ENCODE measurements at regions not wholly inside any gene's neighbourhood (a gene's known extent, or its start where the extent isn't known, plus 50 kb on each side); places are given as distances from the start of the nearest gene placed in this dataset.
"Not testable (repeated sequence)": the region's sequence is repeated elsewhere in the genome, so short reads cannot be mapped to it uniquely, and the experiment has no call there.

DNA sequence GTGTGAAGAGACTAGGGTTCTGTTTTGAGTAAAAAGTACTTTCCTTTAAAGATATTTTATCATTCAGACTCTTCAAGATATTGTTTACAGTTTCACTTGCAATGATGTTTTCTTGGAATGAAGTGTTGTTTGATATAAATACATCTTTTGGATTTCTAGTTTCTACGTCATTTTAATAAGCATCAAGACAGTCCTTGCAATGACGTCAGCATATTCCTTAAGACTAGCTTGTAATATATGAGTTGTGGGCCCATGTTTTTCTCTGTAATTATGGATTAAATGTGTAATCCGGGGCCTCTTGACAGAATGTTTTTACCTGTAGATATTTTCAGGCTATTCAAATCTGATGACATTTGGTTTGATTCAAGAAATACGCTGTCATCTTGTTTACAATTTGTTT, 66.1 kb downstream of the RBMX2 start:
- DNase-seq: no peak

DNA sequence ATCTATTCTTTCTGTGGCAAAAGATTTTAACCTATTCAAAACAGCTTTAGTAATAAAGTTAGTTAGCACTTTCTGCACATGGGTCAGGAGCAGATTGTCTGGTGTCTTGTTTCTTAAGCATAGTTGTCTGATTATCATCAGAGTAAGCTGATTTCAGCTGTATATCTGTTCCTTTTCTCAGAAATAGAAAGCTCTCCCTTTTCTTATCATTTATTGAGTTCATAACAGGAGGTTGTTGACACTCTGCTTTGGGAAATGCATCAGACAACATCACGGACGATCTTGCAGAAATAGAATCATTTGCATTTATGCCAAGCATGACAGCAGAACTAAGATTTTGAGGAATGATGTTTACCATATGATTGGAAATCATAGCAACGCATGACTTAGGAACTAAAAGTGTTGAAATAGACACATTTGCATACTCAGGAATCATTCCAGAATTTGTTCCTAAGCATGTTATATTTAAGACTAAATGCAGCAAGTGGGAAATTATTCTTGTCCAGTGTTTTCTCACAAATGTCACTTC, 66.7 kb downstream of the RBMX2 start:
- no peak for DNase-seq

DNA sequence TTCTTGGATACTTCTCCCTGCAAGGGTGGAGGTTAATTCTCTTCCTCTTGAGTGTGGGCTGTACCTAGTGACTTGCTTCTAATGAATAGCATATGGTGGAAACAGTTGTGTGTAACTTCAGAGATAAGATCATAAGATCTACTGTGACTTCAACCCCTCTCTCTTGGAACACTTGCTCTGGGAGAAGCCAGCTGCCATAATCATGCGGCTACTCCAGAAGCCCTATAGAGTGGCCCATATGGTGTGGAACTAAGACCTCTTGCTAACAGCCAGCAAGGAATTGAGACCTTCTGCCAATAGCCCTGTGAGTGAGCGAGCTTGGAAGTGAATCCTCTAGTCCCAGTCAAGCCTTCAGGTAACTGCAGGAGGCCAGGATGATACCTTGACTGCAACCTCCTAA, 81.1 kb downstream of the RBMX2 start:
- no peak for DNase-seq

DNA sequence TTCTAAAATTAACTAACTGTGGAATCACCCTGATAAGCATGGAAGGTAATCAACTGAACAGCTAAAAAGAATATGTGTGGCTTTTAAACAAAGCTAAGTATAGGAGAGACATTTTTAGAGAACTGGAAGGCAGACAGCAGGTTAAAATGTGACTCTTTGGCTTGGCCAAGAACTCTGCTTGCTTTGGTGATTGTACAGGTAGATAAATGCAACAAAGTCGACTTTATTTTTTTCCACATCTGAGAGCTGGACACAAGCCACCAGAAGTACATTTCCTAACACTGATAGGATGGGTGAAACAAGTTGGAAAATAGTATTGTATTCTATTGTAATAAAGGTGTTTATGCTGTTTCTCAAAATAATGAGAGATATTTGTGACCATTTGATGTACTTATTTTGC, 84.1 kb downstream of the RBMX2 start:
- no peak for DNase-seq

DNA sequence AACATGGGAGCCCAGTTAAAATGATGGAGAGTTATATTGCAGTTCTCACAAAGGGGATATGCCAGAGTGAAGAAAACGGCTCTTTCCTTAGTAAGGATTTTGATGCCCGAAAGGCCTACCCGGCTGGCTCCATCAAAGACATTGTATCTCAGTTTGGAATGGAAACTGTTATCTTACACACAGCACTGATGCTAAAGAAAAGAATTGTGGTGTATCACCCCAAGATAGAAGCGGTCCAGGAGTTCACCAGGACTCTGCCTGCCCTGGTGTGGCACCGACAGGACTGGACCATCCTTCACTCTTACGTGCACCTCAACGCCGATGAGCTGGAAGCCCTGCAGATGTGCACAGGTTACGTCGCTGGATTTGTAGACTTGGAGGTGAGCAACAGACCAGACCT, 93.7 kb downstream of the RBMX2 start:
- DNase-seq: not testable (repeated sequence)

DNA sequence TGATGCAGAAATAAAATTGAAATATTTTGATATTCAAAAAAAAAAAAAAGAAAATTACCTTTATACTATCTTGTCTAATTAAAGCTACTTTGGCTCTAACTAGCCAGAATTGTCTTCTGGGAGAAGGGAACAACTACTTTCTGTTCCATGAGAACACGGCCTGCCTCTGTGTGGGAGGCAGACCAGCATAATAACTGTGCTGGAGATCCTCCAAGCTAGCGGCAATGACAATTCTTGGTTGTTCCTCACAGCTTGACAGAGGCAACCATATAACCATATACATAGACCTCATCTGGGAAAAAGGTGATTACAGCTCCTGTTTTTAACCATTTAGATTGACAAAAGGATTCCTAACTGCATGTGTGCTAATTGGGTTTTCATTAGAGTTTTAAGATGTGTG, 95.7 kb downstream of the RBMX2 start:
- DNase-seq: no peak

DNA sequence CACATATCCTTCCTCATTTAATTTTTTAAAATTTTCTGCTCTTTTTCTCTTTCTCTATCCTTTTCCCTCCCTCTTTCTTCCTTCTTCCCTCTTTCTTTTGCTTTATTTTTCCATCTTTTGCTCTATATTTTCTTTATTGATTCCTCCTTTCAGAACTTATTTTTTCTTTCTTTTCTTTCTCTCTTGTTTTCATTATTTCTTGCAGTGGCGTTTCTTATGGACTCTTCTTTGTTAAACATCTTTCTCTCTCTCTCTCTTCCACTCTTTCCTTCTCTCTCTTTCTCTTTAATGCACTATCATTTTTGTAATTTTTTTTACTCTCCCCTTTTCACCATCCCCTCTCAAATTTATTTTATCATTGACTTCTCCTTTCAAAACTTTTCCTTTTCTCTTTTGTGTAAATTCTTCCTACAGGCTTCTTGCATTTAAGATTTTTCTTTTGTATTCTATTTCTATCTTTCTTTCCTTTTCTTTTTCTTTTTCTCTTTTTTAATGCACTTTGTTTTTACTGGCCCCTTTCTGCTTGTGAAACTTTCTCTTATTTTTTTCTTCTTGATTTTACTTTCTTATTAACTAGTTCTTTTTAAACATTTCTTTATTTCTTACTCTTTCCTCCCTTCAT, 97.0 kb downstream of the RBMX2 start:
- no peak for DNase-seq

DNA sequence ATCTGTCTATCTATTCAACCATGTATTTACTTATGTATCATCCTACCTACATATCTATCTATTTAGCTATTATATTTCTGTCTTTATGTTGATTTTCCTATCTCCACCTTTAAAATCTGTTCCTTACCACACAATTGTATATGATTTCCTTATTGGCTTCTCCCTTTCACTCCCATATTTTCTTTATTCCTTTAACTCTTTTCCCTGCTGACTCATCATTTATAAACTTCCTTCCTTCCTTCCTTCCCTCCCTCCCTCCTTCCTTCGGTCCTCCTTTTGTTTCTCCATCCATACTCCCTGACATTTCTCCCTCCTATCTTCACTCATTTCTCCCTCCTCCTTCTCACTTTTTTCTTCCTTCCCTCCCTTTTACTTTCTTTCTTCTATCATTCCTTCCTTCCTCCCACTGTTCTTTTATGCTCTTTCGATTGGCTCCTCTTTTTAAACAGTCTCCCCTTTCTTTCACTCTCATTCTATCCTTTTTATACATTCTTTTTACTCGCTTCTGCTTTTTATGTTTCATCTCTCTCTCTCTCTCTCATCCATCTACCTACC, 100.3 kb downstream of the RBMX2 start:
- DNase-seq: no peak

DNA sequence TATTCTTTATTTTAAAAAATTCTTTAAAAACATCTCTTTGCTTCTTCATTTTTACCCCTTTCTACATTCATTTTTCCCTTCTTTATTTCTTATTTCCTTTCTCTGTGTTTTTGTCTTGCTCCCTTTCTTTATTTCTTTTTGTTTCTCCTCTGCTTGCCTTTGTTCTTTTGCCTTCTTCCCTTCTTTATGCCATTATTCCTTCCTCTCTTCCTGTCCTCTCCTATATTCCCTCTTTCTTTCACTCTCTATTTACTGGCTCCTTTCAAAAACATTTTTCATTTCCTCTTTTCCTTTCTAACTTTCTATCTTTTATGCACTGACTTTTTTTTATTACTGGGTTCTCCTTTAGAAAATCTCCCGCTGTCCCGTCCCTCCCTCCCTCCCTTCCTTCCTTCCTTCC, 102.2 kb downstream of the RBMX2 start:
- DNase-seq: no peak

DNA sequence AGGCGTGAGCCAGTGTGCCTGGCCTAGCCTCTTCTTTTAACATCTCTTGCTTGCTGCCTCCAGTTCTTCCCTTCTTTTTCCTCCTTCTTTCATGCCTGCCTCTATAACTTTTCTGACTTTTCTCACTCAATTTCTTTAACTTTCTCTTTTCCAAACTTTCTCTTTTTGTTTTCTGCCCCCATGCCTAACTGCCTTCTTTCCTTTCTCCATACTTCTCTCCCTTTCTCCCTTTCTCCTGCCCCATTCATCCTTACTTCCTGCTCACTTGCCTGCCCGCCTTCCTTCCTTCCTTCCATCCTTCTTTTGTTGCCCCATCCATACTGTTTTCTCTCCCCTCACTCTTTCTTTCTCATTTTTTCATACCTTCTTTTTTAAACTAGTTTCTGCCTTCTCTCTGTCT, 105.2 kb downstream of the RBMX2 start:
- no peak for DNase-seq

DNA sequence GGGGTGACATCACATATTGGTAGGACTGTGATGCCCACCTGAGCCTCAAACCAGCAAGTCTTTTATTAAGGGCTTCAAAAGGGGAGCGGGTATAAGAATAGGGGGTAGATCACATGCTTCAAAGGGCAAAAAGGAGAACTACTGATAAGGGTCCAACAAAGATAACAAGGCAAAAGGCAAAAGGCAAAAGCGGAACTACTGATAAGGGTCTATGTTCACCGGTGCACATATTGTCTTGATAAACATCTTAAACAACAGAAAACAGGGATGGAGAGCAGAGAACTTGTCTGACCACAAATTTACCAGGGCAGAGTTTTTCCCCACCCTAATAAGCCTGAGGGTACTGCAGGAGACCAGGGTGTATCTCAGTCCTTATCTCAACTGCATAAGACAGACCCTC, 110.7 kb downstream of the RBMX2 start:
- not testable (repeated sequence) for DNase-seq

DNA sequence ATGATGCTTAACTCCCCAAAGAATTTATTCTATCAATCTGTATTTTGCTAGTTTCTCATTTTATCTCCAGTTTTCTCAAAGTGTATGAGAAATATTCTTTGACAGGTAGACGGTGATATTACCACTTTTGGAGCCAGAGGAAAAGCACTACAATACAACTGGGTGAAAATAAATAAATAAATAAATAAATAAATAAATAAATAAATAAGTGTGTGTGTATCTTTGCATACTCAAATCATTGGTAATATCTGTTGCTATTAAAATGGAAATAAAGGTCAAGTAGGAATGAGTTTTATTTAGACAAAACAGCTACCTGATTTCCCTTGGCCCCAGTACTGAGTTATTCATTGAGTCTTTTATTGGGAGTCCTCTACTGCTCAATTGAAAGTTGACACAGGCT, 114.3 kb downstream of the RBMX2 start:
- DNase-seq: no peak

DNA sequence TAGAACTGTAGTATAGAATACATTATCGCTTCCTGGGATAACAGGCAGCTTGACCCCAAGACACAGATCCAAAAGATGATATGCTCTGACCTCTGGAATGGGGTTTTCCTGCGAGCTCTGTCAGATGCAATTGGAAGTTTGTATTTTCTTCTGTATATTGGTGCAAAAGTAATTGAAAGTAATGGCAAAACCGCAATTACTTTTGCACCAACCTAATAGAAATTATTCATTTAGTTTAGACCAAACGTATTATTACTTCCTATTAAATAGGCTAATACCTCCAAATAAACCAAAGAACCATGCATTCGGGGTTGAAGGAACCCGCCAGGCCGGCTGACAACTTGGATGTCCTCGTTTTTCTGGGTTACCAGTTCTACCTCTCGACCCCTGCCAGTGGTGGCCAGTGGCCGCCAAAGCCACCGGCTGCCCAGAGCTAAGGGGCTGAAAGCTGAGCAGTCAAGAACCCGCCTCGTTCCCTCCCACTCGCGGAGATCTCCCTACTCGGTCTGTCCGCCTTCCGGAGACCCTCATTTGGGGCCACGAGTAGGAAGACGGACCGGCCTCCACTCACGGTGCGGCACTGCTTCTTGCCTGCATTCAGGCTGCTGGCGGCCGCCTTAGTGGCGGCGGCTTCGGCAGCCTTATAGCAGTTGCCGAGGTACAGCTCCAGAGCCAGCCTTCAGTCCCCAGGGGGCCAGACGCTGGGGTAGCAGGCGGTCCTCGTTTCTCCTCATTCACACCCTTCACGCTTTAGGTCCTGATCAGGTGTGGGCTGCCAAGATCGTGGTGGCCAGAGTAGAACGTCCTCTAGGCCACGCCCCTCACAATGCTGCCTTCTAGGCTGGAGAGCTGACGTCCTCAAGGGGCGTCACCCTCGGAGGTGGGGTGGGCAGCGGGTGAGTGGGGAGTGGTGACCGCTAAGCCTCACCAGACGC, 121.9 kb downstream of the RBMX2 start:
- DNase-seq: peak in 1 of 2 experiments; percentile 11

DNA sequence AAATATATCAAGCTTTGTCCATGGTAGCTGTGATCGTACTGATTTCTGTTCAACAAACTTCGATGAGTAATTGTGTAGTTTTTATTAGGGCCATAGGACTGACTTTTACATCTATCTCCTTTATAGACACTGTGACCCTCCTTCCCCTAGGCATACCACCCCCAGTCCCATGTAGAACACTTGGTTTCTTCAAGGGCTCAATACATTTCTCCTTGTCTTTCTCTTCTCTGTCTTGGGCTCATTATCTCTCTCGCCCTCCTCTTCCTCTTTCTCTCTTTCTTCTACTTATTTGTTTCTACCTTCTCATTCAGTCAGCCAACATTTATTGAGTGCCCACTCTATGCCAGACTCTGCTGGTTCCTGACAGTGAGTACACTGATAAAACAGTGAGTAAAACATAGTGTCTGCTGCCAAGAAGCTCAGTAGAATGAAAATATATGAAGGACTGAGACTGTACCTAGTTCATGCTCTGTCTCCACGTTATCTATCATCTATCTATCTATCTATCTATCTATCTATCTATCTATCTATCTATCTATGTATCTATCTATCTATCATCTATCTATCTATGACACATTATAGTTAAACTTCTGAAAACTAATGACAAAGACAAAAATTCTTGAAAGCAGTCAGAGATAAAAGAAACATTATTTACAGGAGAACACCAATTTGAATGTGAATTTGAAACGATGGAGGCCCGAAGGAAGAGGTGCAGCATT, 122.8 kb downstream of the RBMX2 start:
- no peak for DNase-seq

DNA sequence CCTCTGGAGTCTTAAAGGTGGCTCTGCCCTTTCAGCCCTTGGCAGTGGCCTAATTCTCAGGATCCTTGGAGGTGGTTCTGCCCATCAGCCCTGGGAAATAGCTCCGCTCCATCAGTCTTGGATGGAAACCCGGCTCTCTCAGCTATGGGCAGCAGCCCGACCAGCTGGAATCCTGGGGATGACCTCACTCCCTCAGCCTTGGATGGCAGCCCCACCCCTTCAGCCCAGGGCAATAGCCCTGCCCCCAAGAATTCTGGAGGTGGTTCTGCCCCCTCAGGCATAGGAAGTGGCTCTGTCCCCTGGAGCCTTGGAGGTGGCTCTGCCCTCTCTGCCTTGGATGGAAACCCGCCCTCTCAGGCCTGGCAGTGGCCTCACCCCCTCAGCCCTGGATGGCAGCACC, 127.7 kb downstream of the RBMX2 start:
- DNase-seq: no peak

DNA sequence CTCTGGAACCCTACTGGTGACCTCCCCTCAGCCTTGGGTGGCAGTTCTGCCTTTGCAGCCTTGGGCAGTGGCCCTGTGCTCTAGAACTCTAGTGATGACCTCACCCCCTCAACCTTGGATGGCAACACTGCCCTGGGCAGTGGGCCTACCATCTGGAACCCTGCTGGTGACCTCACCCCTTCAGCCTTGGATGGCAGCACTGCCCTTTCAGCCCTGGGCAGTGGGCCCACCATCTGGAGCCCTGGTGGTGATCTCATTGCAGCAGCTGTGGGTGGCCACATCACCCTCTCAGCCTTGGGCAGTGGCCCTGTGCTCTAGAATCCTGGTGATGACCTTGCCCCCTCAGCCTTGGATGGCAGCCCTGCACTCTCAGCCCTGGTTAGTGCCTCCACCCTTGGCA, 129.3 kb downstream of the RBMX2 start:
- no peak for DNase-seq

DNA sequence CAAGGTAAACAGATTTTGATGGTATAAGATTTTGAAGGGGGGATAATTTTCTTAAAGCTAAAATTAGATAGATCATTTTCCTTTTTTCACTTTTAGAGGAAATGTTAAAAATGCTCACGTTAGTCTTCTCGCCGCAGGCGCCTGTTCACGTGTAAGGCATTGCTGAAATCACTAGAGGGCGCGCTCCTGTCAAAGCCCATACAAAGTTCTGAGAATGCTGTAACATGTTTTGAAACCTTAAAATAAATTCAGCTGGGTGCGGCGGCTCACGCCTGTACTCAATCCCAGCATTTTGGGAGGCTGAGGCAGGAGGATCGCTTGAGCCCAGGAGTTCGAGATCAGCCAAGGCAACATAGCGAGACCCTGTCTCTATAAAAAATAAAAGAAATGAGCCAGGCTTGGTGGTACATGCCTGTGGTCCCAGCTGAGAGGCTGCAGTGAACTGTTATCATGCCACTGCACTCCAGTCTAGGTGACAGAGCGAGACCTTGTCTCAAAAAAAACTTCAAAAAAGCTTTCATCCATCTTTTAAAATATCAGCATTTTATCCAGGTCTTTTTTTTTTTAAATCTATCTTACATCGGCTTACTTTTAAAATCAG, 138.0 kb downstream of the RBMX2 start:
- DNase-seq: peak; percentile 12 to 25

DNA sequence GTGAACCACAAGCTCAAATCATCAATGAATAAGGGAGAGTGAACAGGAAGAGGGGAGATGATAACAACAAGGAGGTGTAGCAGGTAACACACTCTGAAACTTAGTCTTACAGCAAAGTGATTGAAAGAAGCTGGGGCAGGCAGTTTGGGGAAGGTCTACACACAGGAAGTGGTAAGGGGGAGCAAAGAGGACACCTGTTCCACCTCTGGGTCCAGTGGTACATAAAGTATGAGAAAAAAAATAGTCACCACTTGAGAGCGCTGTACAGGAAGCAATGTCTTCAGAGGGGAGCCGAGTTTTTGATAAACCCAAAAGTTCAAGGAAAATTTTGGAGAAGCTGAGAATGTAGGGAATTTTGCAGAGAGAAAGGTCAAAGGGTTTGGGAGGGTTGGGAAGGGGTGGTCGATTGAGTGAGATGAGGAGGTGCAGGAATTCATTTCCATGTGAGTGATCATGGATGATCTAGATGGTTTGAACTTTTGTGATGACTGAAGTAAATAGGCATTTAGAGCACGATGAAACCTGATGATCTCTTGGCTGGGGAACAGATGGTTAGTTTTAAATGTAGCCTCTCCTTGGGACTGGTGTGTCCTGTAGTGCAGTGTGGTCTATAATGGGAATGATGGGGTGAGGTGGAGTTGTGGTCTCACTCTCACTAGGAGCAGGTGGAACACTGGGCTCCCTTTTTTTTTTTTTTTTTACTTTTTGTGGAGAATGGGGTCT, 142.0 kb downstream of the RBMX2 start:
- DNase-seq: no peak

DNA sequence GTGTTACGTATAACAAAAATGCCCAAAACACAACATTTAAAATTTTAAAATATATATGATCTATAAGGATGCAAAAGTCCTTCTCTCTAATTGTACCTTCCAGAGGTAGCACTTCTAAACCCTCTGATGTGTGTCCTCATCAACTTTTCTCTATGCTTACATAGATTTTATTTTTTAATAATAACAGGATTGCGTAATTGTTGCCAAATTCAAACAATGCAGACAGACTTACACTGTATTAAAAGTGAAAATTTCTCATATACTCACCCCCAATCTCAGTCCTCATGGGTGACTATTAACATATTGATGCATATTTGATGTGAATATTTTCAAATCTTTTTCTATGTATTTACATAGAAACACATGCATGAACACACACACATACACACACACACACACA, 144.0 kb downstream of the RBMX2 start:
- DNase-seq: no peak

DNA sequence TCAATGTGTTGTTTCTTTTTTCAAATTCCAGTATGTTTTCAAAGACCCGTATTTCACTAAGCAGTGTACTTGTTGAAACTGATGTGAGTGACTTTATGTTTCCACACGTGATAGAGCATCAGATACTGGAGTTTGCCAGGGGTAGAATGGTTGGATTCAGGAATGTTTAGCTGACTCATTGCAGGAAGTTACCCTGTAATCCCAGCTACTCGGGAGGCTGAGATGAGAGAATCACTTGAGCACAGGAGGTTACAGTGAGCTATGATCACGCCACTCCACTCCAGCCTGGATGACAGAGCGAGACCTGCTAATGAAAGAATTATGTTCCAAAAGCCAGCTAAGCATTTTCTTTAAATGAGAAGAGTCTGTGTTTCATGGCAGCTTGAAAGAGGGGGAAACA, 147.6 kb downstream of the RBMX2 start:
- not testable (repeated sequence) for DNase-seq

DNA sequence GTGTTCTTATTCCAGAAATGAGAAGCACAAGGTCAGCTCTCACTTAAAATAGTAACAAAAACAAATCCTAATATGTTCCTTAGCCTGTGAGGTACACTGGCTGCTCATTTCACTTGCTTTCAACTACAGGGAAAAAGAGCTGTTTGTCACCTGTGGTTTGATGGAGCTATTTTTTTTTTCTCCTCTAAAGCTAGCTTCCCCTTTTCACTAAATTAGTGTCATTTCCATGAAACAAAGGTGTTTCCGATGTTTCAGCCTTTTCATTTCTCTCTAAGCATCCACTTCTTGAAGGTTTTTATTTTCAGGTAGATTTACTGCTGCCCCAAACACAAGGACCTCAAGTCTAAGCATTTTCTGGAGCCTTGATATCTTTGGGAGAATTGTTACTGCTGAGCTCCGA, 148.6 kb downstream of the RBMX2 start:
- DNase-seq: no peak

DNA sequence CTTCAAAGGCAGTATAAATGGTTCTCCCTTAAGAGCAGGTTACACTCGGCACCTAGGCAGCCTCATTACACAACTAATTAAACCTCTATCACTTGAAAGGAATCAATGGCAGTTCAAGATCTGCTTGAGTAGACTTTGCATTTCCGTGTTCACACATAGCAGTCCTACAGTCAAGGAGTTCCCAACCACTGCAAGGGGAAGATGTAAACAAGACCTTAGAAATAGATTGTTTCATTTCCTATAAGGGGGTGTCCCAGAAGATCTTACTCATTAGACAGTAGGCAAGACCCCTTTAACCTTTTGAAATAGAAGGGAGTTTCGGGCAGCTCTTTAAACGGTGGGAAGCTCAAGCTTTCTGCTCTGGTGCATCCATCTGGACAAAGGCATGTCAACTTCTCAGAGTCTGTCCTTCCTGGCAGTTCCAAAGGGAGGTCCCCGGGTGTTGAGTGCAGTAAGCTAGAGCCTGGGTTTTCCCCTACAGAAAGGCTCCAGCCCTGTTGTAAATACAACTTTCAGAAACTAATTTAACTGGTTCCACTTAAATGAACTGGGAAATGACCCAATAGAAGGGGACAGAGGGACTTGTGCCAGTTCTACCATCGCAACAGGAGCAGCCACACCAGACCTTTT, 150.8 kb downstream of the RBMX2 start:
- DNase-seq: no peak

All from NCI-H2081 (cell line).